GM20000 (cell line): ENCODE measurements at regions not wholly inside any gene's neighbourhood (a gene's known extent, or its start where the extent isn't known, plus 50 kb on each side); places are given as distances from the start of the nearest gene placed in this dataset.

Experiments used
- DNase-seq: peaks from one replicate; pipeline ENCODE4 v3.0.0; 2012; ENCODE audit warnings: low spot score
- TF ChIP-seq, protein P1 (sequence below): IDR thresholded peaks from 2 replicates; pipeline ENCODE4 v1.5.1; 2012; ENCODE audit warnings: mild to moderate bottlenecking, control low read depth; ENCODE audit errors: extremely low read depth, missing control alignments

DNA sequence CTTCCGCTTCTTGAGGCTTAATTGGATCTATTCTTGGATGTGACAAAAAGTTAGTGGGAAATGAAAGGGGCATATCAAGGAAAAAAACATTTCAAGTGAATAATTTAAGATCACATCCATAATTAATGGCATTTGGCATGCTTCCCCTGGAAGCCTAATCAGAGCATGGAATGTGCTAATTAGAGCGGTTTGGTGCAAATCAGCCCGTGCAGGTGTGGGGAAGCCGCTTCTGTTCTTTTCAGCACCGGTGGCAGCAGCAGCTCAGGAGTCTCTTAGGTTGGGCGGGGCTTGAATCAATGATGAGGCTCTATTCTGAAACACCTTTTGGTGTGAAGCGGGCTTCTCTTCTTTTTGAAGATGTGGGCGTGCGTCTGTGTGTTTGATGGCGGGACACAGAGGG, 301.2 kb downstream of the LRFN2 start:
- no peak for DNase-seq
- TF ChIP-seq, protein P1, sequence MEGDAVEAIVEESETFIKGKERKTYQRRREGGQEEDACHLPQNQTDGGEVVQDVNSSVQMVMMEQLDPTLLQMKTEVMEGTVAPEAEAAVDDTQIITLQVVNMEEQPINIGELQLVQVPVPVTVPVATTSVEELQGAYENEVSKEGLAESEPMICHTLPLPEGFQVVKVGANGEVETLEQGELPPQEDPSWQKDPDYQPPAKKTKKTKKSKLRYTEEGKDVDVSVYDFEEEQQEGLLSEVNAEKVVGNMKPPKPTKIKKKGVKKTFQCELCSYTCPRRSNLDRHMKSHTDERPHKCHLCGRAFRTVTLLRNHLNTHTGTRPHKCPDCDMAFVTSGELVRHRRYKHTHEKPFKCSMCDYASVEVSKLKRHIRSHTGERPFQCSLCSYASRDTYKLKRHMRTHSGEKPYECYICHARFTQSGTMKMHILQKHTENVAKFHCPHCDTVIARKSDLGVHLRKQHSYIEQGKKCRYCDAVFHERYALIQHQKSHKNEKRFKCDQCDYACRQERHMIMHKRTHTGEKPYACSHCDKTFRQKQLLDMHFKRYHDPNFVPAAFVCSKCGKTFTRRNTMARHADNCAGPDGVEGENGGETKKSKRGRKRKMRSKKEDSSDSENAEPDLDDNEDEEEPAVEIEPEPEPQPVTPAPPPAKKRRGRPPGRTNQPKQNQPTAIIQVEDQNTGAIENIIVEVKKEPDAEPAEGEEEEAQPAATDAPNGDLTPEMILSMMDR: no peak

GRCh38 chr6:40285535-40285934, 301.6 kb downstream of the LRFN2 start:
- DNase-seq: no peak
- TF ChIP-seq, protein P1: no peak

- no peak for DNase-seq
- TF ChIP-seq, protein P1: no peak
These were observed 304.2 kb downstream of the LRFN2 start for GRCh38 chr6:40282986-40283385.

GRCh38 chr6:40281402-40281801, 305.8 kb downstream of the LRFN2 start:
- no peak for DNase-seq

DNA sequence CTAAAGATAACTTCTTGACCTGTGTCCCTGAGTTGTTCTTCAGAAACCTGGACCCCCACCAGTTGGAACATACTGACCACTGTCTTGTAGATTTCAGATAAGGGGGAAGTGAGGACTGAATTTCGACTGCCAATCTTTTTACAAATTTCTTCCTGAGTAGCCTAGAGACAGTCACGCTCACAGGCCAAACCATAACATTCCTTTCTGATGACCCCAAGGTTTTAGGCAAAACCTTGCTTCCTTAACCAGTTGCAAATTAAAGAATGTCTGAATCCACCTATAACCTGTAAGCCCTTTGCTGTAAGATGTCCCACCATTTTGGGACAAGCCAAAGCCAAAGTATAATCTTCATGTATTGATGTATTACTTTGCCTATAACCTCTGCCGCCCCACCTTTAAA, 306.9 kb downstream of the LRFN2 start:
- TF ChIP-seq, protein P1: no peak
- no peak for DNase-seq

More at GRCh38 chr6:40281402-40281801, 305.8 kb downstream of the LRFN2 start:
- TF ChIP-seq, protein P1: no peak

DNA sequence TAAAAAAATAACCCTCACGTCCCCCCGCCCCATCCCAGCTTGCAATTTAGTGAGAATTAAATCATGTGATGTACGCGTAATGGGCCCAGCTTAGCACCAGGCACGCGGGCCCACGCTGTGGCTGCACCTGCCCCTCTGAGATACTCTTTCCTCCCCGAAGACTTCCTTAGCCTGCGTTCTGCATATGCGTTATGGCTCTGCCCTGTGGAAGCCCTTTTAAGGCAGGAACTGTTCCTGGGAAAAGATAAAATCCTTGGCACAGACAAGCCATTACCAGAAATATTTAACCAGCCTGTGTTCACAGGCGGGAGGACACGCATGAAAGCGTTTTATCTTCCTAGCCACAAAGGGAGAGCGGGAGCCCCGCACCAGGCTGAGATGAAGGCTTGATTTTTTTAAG, 311.0 kb downstream of the LRFN2 start:
- no peak for DNase-seq
- TF ChIP-seq, protein P1: no peak

DNA sequence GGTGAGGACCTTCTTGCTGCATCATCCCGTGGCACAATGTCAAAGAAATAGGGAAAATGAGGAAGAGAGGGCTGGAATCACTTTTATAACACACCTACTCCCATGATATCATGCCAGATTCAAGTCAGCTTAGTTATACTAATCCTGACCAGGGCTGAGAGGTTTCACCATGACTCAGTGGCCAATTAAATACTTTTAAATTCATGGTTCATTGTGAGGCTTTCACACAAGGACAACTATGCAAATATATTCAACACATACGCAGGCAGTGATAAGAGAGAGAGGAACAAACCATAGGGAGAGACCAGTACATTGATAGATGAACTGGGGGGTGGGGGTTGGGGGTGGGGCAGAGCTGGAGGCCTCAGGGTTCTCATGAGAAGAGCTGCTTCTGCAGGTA, 313.1 kb downstream of the LRFN2 start:
- DNase-seq: no peak
- TF ChIP-seq, protein P1: no peak
